Progenitor cell of endocrine pancreas (in vitro differentiated cells): ENCODE measurements at regions not wholly inside any gene's neighbourhood (a gene's known extent, or its start where the extent isn't known, plus 50 kb on each side); places are given as distances from the start of the nearest gene placed in this dataset.

Experiments used
- DNase-seq: peaks from one replicate; pipeline ENCODE4 v3.0.0; 2021; ENCODE audit warnings: low spot score; ENCODE audit not compliant: unreplicated experiment
- H3K27ac Mint-ChIP-seq: 2 replicates; pipeline ENCODE4 v1.8.0; 2021; ENCODE audit warnings: mild to moderate bottlenecking, moderate library complexity, mixed read lengths
- H3K27me3 Mint-ChIP-seq: 2 replicates; pipeline ENCODE4 v1.8.0; 2021; ENCODE audit warnings: mixed read lengths
- H3K36me3 Mint-ChIP-seq: 2 replicates; pipeline ENCODE4 v1.8.0; 2022; ENCODE audit warnings: mixed read lengths; ENCODE audit not compliant: insufficient read depth
- H3K4me1 Mint-ChIP-seq: 2 replicates; pipeline ENCODE4 v1.8.0; 2021; ENCODE audit warnings: low read depth, mixed read lengths
- H3K4me3 Mint-ChIP-seq: 2 replicates; pipeline ENCODE4 v1.8.0; 2021; ENCODE audit warnings: low read depth, mild to moderate bottlenecking, moderate library complexity, mixed read lengths
- H3K9me3 Mint-ChIP-seq: 2 replicates; pipeline ENCODE4 v1.8.0; 2021; ENCODE audit warnings: low read depth, mixed read lengths
- CTCF ChIP-seq: fragments of 200-600 bp; sonication (generic); IDR thresholded peaks from one replicate; pipeline ENCODE4 v1.5.0; 2021; ENCODE audit warnings: antibody characterized with exemption, mild to moderate bottlenecking; ENCODE audit not compliant: unreplicated experiment

GRCh38 chr20:11650566-11650965, 267.1 kb upstream of the BTBD3 start:
- H3K27me3 Mint-ChIP-seq: no peaks in the 10 kb centered on the region
- H3K4me3 Mint-ChIP-seq: no peak overlapping the region
- no peak for TF ChIP-seq CTCF
- peaks cover 3% of the 10 kb centered on the region for H3K9me3 Mint-ChIP-seq
- peaks cover 11% of the 10 kb centered on the region for H3K4me1 Mint-ChIP-seq
- DNase-seq: no peak
- no peak overlapping the region for H3K27ac Mint-ChIP-seq
- H3K36me3 Mint-ChIP-seq: no peaks in the 10 kb centered on the region

- peaks cover 3% of the 10 kb centered on the region for H3K9me3 Mint-ChIP-seq
- no peak overlapping the region for H3K27ac Mint-ChIP-seq
- no peaks in the 10 kb centered on the region for H3K27me3 Mint-ChIP-seq
- no peak for DNase-seq
- no peak for TF ChIP-seq CTCF
- no peaks in the 10 kb centered on the region for H3K36me3 Mint-ChIP-seq
- H3K4me3 Mint-ChIP-seq: no peak overlapping the region
- H3K4me1 Mint-ChIP-seq: peaks cover 11% of the 10 kb centered on the region
These were observed 266.6 kb upstream of the BTBD3 start for GRCh38 chr20:11651138-11651537.

GRCh38 chr20:11651647-11652046, 266.0 kb upstream of the BTBD3 start:
- H3K4me1 Mint-ChIP-seq: peaks cover 11% of the 10 kb centered on the region
- TF ChIP-seq CTCF: no peak

GRCh38 chr20:11652128-11652527, 265.6 kb upstream of the BTBD3 start:
- no peak for DNase-seq
- Mint-ChIP-seq H3K27me3 (no peaks in the 10 kb centered on the region), H3K36me3 (no peaks in the 10 kb centered on the region), H3K4me3 (no peak overlapping the region), H3K9me3 (peaks cover 3% of the 10 kb centered on the region), H3K4me1 (peaks cover 11% of the 10 kb centered on the region), H3K27ac (no peak overlapping the region)
- no peak for TF ChIP-seq CTCF

More at GRCh38 chr20:11651647-11652046, 266.0 kb upstream of the BTBD3 start:
- no peak for DNase-seq
- Mint-ChIP-seq H3K27me3 (no peaks in the 10 kb centered on the region), H3K27ac (no peak overlapping the region), H3K4me3 (no peak overlapping the region), H3K36me3 (no peaks in the 10 kb centered on the region), H3K9me3 (peaks cover 3% of the 10 kb centered on the region)

GRCh38 chr20:11654766-11655165, 262.9 kb upstream of the BTBD3 start:
- H3K27me3 Mint-ChIP-seq: no peaks in the 10 kb centered on the region
- no peak for TF ChIP-seq CTCF
- H3K4me3 Mint-ChIP-seq: no peak overlapping the region
- peaks cover 16% of the 10 kb centered on the region for H3K4me1 Mint-ChIP-seq
- no peak overlapping the region for H3K27ac Mint-ChIP-seq
- H3K36me3 Mint-ChIP-seq: no peaks in the 10 kb centered on the region
- DNase-seq: no peak
- peaks cover 3% of the 10 kb centered on the region for H3K9me3 Mint-ChIP-seq

GRCh38 chr20:11660673-11661072, 257.0 kb upstream of the BTBD3 start:
- Mint-ChIP-seq H3K4me3 (no peak overlapping the region), H3K27me3 (no peaks in the 10 kb centered on the region), H3K9me3 (peaks cover 9% of the 10 kb centered on the region), H3K4me1 (peaks cover 13% of the 10 kb centered on the region), H3K27ac (peak overlapping the region; percentile 33), H3K36me3 (no peaks in the 10 kb centered on the region)
- TF ChIP-seq CTCF: no peak
- no peak for DNase-seq
